ENCODE measurements at regions not wholly inside any gene's neighbourhood (a gene's known extent, or its start where the extent isn't known, plus 50 kb on each side); places are given as distances from the start of the nearest gene placed in this dataset.

DNA sequence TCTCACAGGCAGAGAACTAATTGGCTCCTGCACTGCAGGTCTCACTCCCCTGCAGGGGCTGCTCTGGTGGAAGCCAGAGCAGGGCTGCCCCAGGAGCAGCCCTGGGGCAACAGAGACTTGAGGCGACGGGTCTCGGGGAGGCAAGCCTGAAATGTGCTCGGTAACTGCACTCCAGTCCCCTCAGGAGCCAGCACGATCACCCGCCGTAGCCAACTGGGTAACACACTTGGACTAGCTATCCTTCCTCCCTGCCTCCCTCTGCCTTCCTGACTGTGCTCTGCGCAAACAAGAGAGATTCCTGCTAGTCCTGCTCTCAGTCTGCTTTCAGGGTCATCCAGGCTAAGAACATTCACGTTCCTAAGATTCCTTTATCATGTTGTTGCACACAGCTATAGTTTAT lies 140.7 kb upstream of the NSMCE3 start:
- TF ChIP-seq ZNF274 (IDR thresholded peaks at IDR 0.05; ENCODE audit: low read depth, low read length) (no peak), YY1 (IDR thresholded peaks at IDR 0.05; ENCODE audit: insufficient read depth, insufficient read length) (no peak), SUZ12 (IDR thresholded peaks at IDR 0.05; ENCODE audit: extremely low read depth, insufficient read depth, insufficient read length) (no peak)

Data from NT2/D1 (cell line).